GM19467 (cell line): ENCODE measurements at regions not wholly inside any gene's neighbourhood (a gene's known extent, or its start where the extent isn't known, plus 50 kb on each side); places are given as distances from the start of the nearest gene placed in this dataset.

Experiments
- ATAC-seq: cut with Tn5 transposase; IDR thresholded peaks from one replicate; pipeline ENCODE4 v1.9.1; 2021; ENCODE audit warnings: mild to moderate bottlenecking, moderate library complexity; ENCODE audit not compliant: unreplicated experiment

- no peak for ATAC-seq
Measured at GRCh38 chr4:178894126-178894525, 1451.9 kb upstream of the AGA start.

- no peak for ATAC-seq
Measured at GRCh38 chr4:178899084-178899483, 1456.8 kb upstream of the AGA start.

GRCh38 chr4:178917756-178918155 is 1475.5 kb upstream of the AGA start:
- no peak for ATAC-seq

- ATAC-seq = no peak
Measured at GRCh38 chr4:178937130-178937529, 1494.9 kb upstream of the AGA start.

GRCh38 chr4:178941975-178942374 is 1499.7 kb upstream of the AGA start:
- no peak for ATAC-seq

- no peak for ATAC-seq
Measured at GRCh38 chr4:178953447-178954120, 1511.3 kb upstream of the AGA start.

GRCh38 chr4:178955614-178956013 is 1513.4 kb upstream of the AGA start:
- no peak for ATAC-seq

- no peak for ATAC-seq
Measured at GRCh38 chr4:178958725-178959440, 1516.6 kb upstream of the AGA start.

GRCh38 chr4:178963446-178964045 is 1521.3 kb upstream of the AGA start:
- no peak for ATAC-seq

- ATAC-seq = no peak
Measured at GRCh38 chr4:178966644-178967043, 1524.4 kb upstream of the AGA start.

- no peak for ATAC-seq
Measured at GRCh38 chr4:178970433-178971140, 1528.3 kb upstream of the AGA start.

- no peak for ATAC-seq
Measured at GRCh38 chr4:178976861-178977260, 1534.6 kb upstream of the AGA start.

- ATAC-seq = no peak
Measured at GRCh38 chr4:178993306-178993705, 1551.1 kb upstream of the AGA start.

GRCh38 chr4:179001918-179002317 is 1559.7 kb upstream of the AGA start:
- ATAC-seq = no peak

- ATAC-seq = no peak
Measured at GRCh38 chr4:179007755-179008154, 1565.5 kb upstream of the AGA start.

- no peak for ATAC-seq
Measured at GRCh38 chr4:179017581-179017980, 1575.3 kb upstream of the AGA start.

GRCh38 chr4:179027569-179027968 is 1585.3 kb upstream of the AGA start:
- ATAC-seq = no peak

- no peak for ATAC-seq
Measured at GRCh38 chr4:179028321-179028720, 1586.1 kb upstream of the AGA start.

- ATAC-seq = no peak
Measured at GRCh38 chr4:179029683-179030082, 1587.4 kb upstream of the AGA start.

- ATAC-seq = no peak
Measured at GRCh38 chr4:179040259-179040658, 1598.0 kb upstream of the AGA start.

GRCh38 chr4:179048839-179049453 is 1606.7 kb upstream of the AGA start:
- no peak for ATAC-seq
